Superior temporal gyrus (tissue), 1 donor: ENCODE measurements at regions not wholly inside any gene's neighbourhood (a gene's known extent, or its start where the extent isn't known, plus 50 kb on each side); places are given as distances from the start of the nearest gene placed in this dataset.

Source experiments
- DNase-seq: peaks from one replicate; pipeline ENCODE4 v3.0.0-alpha.2; 2016; ENCODE audit errors: extremely low spot score

DNA sequence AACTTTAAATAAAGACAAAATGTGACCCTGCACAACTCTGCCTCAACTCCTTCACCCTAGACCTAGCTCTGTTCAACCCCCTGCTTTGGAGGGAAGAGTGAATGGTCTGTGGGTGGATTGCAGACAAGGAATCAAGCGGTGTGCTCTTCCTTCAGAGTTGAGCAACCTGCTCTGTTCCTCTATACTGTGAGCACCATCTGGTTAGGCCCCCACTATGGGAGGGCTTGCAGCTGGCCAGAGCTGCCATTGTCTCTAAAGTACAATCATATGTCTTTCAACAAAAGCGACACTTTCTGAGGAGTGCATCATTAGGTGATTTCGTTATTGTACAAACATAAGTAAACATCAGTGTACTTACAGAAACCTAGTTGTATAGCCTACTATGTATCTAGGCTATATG lies 406.1 kb upstream of the MARCKS start:
- no peak for DNase-seq

DNA sequence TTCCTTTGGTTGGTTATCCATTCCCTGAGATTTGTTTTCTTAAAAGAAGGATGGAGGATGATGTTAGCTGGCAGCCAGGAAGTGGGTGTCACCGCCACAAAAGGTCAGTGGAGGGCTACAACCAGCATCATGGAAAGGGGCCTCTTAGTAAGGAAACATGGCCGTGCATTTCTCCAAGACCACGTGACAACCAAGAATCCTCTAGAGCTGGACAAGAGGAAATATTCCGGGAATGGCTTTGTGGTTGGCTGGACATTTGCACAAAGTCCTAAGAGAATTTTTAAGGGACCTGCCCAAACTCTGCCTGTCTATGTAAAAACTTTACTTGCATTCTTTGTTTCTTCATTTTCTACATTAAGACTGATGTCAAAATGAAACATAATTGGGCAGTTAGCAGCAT lies 399.9 kb upstream of the MARCKS start:
- no peak for DNase-seq

- no peak for DNase-seq
These were observed 399.4 kb upstream of the MARCKS start for GRCh38 chr6:113457751-113458150.

GRCh38 chr6:113458368-113459010 lies 398.7 kb upstream of the MARCKS start:
- DNase-seq, result no peak

DNA sequence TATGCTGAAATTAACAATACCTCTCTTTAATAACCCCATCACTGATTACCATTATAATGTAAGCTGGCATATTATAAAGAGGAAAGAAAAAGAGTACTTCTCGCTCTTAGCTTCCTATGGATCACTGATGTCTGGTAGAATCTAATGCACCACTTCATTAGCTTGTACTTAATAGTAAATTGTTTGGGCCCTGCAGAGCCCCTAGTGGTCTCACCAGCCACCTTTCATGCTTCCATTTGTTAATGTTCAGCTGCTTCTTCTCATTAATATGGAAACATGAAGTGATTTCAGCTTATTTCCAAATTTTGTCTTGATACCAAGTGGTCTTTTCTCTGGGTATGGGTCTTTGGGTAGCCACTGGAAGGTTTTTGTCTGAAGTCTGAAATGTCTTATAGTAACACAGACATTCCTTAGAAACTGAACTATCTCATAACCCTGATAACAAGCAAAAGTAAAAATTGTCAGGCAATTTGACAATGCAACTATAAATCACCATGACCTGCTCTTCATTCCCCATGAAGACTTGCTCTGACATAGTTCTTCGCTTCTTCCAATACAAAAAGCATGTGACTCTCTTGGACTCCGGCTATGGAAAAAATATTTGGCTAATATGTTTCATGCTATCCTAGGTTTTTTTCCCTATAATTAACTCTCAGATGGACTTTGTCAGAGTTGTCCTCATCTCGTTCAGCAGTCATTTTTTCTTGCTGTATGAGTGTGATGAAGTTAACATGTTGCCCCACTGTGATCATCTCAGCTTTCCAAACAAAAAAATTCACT lies 395.8 kb upstream of the MARCKS start:
- DNase-seq, result no peak

GRCh38 chr6:113464536-113464935 lies 392.6 kb upstream of the MARCKS start:
- DNase-seq, result no peak

DNA sequence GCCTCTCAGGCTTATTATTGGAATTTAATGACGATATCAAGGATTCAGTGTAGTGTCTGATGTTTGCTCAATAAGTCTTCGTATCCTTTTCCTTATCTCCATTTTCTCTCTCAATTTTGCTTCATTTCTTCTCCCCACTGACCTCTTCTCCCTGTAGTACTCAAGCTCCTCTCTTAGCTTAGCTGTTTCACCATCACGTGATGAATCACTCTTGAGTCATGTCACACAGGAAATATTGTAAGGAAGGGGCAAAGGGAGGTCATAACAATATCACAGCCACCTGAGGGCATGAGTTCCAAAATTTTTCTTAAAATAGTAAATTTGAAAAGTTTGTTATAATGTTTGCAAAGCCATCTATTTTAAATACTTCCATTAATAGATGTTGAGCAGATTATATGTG lies 392.2 kb upstream of the MARCKS start:
- DNase-seq, result no peak

DNA sequence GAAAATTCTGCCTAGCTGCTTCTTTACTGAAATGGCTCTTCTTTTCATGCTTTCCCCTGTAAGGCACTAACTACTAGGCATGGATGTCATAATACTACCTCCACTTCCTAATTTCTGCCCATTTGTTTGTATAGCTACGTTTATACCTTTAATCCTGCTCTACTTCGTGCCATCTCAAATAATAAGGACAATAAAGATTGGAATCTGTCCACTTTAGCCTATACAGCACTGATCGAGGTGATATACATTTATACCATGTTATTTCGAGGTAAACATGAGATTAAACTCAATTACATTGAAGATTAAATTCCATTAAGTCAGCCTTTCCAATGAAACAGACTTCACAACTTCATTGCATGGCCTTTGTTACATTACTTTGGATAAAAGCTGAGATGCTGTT lies 390.6 kb upstream of the MARCKS start:
- DNase-seq, result no peak

- DNase-seq, result no peak
These were observed 381.8 kb upstream of the MARCKS start for GRCh38 chr6:113475392-113475791.

GRCh38 chr6:113476937-113477839 lies 380.0 kb upstream of the MARCKS start:
- DNase-seq, result no peak

DNA sequence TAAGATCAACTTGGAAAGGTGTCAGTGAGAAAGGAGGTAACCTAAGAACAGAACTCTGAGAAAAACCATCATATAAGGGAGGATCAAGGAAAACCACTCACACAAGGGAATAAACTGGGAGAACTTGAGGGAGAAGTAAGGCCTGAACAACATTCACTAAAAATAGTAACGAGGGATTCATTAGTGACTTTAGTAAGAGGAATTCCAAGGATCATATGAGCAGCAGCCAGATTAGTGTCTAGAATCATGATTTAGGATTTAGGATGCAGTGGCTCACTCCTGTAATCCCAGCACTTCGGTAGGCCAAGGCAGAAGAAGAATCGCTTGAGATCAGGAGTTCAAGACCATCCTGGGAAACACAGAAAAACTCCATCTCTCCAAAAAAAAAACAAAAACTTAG lies 376.5 kb upstream of the MARCKS start:
- DNase-seq, result no peak

DNA sequence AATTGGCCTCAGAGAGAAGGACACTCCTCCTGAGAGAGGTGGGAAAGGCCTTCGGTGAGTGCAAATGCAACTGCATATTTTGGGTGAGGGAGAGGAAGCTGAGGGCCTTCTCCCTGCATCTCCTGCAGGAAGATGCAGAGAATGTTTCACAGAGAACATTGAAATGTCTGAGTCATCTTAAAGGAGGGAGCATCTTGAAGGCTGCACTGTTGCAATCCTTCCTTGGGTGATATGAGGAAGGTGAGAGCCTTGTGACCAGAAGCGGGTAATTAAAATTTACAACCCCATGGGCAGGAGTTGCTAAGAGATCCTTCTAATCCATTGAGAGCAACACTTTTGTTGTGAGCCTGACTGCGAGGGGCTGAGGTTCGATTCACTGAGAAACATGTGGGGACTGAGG lies 375.7 kb upstream of the MARCKS start:
- DNase-seq, result no peak

DNA sequence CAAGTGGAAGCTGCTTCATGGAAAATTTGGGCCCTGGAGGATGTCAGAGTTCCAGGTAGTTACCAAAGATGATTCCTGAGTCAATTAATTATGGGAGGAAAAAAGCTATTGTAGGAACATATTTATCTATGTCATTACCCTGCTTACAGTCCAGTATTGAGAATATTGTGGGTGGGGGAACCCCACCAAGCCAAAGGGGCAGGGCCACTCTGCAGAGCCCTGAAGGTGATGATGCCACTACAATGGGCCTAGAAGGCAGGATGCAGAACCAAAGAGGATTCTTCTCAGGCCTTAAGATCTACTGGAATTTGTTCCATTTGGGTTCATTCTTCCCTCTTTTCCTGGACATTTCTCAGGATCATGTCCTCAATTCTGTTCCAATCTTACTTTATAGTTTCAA lies 375.2 kb upstream of the MARCKS start:
- DNase-seq, result no peak

DNA sequence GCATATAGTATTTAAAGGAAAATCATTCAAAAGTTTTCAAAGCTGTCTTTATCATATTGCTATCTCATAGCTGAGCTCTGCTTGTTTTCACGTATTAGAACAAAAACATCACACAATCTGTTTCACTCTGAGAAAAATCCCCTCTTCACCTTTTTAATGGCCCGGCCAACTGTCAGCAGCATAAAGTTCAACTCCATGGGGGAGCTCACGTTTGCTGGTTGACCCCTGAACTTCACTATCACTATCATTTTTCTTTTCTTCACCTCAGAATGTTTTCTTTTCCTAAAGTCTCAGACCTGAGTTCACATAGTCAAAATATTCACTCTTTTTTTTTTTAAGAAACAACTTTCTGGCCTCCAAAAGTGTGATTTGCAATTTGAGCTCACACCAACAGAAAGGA lies 374.4 kb upstream of the MARCKS start:
- DNase-seq, result no peak

DNA sequence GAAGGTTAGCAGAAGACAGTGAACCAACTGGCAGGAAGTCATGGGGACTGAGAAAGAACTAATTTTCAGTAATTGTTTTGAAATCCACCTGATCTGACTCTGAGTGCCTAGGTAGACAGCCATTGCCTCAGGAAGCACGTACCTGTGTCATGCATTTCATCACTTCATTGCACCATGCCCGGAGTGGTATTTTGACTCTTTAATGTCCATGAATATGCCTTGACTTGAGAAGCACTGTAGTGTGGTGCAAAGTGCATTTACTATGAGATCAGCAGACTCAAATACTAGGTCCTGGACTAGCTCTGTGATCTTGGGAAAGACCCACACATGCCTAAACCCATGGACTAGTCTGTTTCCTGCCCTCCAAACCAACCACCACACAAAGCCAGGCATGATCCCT lies 370.9 kb upstream of the MARCKS start:
- DNase-seq, result no peak

- no peak for DNase-seq
These were observed 369.6 kb upstream of the MARCKS start for GRCh38 chr6:113487489-113488058.

GRCh38 chr6:113488061-113488460 lies 369.1 kb upstream of the MARCKS start:
- DNase-seq, result no peak

DNA sequence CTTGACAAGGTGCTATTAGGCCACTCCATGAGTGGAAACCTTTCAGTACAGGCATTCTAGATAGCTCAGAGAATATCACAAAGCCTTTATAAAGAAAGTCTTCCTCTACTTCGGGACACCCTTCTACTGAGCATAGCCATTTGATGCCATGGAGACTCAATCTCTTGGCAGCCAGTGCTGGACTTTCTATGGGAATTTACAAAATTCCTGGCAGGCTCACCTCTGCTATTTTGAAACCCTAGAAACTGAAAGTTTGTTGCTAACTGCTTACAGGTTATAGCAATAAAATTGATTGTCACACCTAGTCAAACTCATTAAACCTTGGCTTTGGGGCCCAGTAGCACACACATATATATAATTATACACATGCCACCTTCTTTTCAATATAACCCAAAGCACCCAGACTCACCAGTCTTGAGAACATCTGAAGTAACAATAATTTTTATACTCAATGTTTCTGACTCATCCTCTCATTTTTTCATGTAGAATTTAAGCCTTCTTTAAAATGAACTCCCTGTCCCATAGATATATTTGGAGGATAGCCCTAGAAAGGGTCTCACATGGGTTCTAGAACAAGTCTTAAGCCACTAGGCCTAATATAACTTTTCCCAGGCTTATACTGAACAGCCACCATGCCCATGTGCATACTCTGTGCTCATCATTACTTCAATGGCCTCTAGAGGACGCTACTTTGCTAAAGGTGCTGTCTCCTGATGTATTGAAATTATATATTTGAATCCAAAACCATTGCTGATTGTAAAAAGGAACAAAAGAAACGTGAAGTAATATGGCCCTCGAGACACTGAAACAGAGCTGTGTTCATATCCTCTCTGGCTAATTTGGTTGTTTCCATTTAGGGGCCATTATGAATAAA lies 368.1 kb upstream of the MARCKS start:
- DNase-seq, result no peak

DNA sequence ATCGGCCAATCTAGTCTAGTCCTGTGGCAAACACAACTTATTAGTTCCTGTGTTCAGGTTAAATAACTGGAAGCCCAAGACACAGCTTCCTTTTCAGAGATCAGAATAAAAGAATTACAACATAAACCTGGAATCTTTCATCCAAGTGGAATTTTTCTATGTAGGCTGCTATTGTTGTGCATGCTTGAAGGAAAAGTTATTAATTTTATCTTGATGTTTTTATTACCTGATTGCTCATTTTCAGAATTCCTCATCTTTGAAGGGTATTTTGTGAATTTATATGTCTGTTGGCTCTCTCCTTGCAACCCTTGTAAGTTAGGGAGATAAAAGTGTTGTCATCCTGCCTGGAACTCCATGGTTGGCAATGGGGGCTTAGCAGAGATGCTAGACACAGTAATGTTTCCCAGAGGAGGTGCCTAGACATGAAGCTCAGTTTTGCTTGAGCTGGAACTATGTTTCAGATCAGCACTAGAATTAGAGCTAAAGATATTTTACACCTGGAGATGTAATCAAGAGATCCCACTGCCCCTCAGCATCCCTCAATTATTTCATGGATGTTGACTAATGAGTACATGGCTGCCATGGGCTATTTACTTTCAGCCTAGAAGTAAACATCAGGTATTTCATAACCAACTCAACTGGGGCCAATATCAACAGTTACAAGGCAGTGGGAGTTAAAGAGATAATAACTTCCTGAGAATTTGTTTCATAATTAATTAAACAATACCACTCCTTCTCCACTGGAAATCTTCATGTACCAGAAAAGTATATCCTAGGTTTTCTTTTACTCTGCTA lies 367.0 kb upstream of the MARCKS start:
- DNase-seq, result no peak

- DNase-seq, result no peak
These were observed 365.8 kb upstream of the MARCKS start for GRCh38 chr6:113491376-113491775.
